ENCODE measurements at regions not wholly inside any gene's neighbourhood (a gene's known extent, or its start where the extent isn't known, plus 50 kb on each side); places are given as distances from the start of the nearest gene placed in this dataset.
"Not testable (repeated sequence)": the region's sequence is repeated elsewhere in the genome, so short reads cannot be mapped to it uniquely, and the experiment has no call there.

DNA sequence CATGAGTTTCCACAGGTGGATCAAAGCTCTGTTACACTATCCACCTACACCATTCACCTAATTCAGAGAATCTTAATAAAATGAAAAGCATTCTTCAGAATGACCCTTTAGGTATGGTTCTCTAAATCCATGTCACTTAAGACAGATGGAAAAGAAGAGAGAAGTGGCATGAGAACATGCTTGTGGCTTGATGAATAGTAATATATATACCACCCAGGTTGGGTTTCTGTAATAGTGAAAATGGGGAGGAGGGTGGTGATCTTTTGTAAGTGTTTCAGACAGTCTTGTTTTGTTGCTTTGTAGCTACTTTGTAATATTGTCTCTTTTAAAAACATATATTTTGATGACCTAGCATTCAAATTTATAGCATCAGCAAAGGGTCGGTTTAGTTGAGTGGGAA lies 469.8 kb downstream of the USP25 start:
- H3K9me3 Mint-ChIP-seq: peaks cover 8 to 9% of the 10 kb centered on the region in 2 donors
- ATAC-seq (peak in 1 of 2 donors; percentile 81), DNase-seq (ENCODE audit: low spot score in 2 of 2) (no peak)
- H3K36me3 Mint-ChIP-seq: peaks cover 0 to 5% of the 10 kb centered on the region in 2 donors
- no peak overlapping the region for H3K27ac Mint-ChIP-seq

DNA sequence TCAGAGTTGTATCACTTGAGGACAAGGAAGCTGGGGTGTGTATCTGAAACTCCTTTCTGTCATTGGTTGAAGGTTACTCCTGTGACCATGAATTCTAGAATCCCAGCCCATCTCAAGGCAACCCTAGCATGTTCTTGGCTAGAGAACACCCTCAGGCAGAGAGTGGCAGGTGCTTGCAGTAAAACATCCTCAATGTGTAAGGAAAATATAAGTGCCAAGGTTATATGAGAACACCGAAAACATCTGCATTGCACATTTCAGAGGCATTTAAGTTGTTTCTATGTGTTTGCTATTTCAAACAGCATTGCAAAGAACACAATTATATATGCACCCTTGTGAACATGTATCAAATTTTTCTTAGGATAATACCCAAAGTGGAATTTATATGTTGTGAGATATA lies 471.9 kb downstream of the USP25 start:
- Mint-ChIP-seq H3K9me3 (peaks cover 8 to 9% of the 10 kb centered on the region in 2 donors), H3K27ac (no peak overlapping the region), H3K36me3 (peaks cover 0 to 5% of the 10 kb centered on the region in 2 donors)
- DNase-seq (ENCODE audit: low spot score in 2 of 2) (no peak), ATAC-seq (no peak)

DNA sequence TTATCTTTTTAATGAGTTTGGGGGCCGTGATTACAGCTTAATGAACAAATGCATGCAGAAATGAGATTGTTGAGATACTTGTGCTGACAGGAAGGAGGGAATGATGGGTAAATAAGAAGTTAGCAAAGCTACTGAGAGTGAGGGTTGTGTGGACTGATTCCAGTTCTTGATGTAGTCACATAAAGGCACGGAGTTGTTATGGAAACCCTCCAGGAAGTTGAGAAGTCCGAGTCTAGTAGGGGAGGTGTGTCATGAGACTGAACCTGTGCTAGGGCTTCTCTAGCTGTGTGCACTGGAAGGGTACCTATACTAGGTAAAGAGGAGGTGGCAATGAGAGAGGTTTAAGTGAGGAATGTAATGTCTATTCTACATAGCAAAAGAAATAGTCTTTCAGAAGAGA lies 475.7 kb downstream of the USP25 start:
- Mint-ChIP-seq H3K27ac (no peak overlapping the region), H3K9me3 (peaks cover 4 to 6% of the 10 kb centered on the region in 2 donors), H3K36me3 (peaks cover 0 to 5% of the 10 kb centered on the region in 2 donors)
- DNase-seq (ENCODE audit: low spot score in 2 of 2) (no peak), ATAC-seq (no peak)

DNA sequence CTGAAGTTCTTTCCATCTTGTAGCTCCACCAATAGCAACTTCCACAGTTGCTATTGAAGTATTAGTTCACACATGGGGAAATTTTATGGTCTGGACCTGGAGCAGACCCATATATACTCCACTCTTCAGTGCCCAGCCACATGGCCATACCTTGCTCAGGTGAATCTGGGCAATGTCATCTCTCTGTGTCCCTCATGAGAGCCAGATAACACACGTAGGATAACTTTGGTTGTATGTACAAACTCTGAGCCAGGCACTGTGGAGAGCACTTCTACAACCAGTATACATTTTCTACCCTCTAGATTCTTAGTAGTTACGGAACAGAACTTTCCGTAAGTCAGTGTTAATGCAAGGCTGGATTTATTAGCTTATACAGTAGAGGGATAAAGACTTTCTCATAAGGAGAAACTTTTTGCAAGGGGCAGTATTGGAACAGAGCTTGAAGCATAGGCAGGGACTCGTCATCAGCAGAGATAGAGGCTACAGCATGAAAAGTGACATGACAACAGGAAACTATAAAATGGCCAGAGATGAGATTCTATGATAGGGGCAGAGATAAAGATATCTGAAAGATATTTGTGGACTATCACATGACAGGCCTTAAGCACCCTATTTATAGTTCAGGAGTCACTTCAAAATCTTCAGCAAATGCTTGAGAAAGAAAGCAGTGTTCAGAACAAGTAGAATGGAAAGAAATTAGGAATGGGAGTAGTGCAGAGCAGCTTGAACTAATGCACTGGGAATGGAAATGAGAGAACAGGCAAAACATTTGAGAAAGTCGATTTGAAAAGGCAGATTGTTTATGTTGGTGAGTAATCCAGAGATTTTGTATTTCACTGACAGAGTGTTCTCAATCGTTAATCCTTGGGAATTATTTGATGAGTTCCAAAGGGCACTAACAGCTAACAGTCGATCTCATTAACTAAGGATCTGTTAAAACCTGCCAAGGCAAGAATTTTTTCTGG lies 481.8 kb downstream of the USP25 start:
- Mint-ChIP-seq H3K36me3 (no peaks in the 10 kb centered on the region), H3K9me3 (no peaks in the 10 kb centered on the region), H3K27ac (no peak overlapping the region)
- no peak for ATAC-seq
- DNase-seq (ENCODE audit: low spot score in 2 of 2): no peak

DNA sequence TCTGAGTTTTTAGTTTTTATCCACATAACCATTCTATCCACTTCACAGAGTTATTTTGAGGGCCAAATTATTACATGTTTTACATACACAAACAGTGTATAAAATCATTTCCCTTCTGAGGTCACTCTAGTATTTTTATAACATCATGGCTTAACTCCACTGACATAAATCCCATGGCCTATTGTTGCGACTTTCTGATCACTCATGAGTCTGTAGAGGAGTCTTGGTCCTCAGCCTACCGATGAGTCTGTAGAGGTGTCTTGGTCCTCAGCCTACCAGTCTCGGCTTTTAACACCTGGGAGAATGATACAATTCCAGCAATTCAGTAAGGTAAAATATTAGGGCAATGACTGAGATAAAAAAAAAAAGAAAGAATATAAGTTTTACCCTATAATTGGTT lies 483.7 kb downstream of the USP25 start:
- no peak overlapping the region for H3K27ac Mint-ChIP-seq
- H3K9me3 Mint-ChIP-seq: no peaks in the 10 kb centered on the region
- DNase-seq (ENCODE audit: low spot score in 2 of 2): no peak
- H3K36me3 Mint-ChIP-seq: no peaks in the 10 kb centered on the region
- no peak for ATAC-seq

DNA sequence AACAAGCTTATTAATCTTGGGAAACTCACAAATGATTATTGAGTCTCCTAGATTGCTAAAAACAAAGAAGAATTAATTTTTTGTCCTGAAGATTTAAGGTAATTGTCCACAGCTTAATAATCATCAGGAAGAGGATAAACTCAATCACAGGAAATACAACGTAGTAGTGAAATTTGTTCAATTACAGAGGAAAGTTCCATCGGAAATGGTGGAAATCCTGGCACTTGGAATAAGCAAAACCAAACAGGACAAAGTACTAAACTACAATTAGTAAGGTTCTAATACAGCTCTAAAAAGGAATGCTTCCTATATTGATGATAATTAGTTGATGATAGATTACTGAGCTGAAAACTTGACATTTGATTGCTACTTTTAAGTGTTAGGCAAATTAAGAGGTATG lies 485.4 kb downstream of the USP25 start:
- no peak for DNase-seq (ENCODE audit: low spot score in 2 of 2)
- Mint-ChIP-seq H3K27ac (no peak overlapping the region), H3K9me3 (no peaks in the 10 kb centered on the region), H3K36me3 (no peaks in the 10 kb centered on the region)
- no peak for ATAC-seq

DNA sequence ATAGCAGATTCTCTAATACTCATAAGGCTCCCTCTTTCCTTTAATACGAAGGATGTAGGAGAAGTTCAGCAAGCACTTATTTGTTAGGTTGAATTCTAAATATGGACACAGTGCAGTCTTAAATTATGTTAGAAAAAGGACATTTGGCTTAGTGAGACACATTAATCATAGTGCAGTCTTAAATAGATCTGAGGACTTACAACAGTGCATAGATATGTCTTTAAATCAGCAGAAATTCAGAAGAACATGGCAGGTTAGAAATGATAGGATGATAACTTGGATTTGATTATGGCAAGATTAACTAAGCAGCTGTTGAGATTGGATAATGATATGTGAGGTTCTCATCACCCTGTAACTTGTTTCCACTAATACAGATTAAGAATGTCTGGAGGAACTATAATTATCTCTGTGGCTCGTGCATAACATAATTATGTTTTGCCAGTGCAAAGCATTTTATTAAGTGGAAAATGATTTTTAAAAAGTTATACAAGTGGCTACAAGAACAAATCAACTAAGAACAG lies 485.9 kb downstream of the USP25 start:
- no peaks in the 10 kb centered on the region for H3K36me3 Mint-ChIP-seq
- no peak overlapping the region for H3K27ac Mint-ChIP-seq
- H3K9me3 Mint-ChIP-seq: no peaks in the 10 kb centered on the region
- ATAC-seq: no peak
- DNase-seq (ENCODE audit: low spot score in 2 of 2): no peak

DNA sequence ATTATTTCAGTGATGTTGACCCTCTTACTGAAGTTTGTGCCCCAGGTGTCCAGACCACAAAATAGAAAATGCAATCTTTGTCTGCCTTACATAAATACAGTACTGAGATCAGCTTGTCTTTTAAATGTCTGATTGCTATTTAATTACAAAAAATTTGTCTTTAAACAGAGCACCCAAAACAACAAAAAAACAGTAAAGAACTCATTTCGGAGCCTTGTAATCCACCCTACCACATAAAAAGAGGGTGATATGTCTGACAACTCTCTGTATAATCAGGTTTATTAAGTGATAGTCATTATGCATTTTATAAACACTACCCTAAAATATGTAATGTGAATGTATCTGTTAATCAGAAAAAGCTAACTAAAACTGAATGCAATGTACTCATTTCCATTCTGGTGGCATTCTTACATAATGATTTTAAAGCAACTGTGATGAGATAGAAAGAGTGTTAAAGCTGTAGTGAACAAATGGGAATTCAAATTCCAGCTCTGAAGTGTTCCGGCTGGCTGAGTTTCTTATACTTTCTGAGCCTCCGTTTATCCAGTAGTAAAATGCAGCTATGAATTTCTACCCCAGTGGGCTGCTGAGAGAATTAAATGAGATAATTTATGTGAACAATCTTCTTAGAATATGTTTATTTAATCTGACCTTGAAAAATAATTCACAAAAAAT lies 486.6 kb downstream of the USP25 start:
- Mint-ChIP-seq H3K9me3 (no peaks in the 10 kb centered on the region), H3K36me3 (no peaks in the 10 kb centered on the region), H3K27ac (no peak overlapping the region)
- no peak for DNase-seq (ENCODE audit: low spot score in 2 of 2)
- no peak for ATAC-seq

DNA sequence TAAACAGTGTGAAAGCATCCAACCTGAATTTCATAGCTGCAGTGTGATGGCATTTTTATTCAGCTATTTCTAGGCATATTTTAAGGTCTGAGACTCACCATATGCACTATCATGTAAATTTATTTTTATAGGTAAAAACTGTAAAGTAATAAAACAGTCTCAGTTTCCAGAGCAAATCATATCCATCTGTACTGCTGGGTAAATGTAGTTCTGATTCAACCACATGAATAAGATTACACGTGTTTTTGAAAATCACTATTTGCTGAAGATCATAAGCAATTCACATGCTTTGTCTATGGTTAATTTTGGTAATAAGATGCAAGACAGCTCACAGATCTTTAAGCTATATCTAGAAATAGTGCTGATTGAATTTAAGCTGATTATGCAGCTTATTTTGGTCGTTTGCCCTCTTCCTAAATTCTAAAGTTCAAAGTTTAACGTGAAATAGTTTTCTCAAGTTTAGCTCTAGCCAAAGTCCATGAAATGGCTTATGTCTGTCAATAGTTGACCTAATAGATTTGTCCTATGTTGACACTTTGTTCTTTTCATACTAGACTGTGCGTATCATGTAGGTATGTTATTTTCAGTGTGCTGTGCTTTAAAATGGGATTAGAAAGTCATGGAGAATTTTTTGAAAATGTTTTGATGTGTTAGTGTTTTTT lies 489.0 kb downstream of the USP25 start:
- no peaks in the 10 kb centered on the region for H3K9me3 Mint-ChIP-seq
- ATAC-seq: no peak
- no peaks in the 10 kb centered on the region for H3K36me3 Mint-ChIP-seq
- DNase-seq (ENCODE audit: low spot score in 2 of 2): no peak
- no peak overlapping the region for H3K27ac Mint-ChIP-seq

DNA sequence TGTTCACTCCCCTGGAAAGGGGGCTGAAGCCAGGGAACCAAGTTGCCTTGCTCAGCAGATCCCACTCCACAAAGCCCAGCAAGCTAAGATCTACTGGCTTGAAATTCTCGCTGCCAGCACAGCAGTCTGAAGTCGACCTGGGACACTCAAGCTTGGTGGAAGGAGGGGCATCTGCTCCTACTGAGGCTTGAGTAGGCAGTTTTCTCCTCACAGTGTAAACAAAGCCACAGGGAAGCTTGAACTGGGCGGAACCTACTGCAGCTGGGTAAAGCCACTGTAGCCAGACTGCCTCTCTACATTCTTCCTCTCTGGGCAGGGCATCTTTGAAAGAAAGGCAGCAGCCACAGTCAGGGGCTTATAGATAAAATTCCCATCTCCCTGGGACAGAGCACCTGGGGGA lies 495.0 kb downstream of the USP25 start:
- not testable (repeated sequence) for ATAC-seq; H3K27ac Mint-ChIP-seq; H3K36me3 Mint-ChIP-seq; DNase-seq (ENCODE audit: low spot score in 2 of 2)
- H3K9me3 Mint-ChIP-seq: peaks cover 7 to 11% of the 10 kb centered on the region in 2 donors

DNA sequence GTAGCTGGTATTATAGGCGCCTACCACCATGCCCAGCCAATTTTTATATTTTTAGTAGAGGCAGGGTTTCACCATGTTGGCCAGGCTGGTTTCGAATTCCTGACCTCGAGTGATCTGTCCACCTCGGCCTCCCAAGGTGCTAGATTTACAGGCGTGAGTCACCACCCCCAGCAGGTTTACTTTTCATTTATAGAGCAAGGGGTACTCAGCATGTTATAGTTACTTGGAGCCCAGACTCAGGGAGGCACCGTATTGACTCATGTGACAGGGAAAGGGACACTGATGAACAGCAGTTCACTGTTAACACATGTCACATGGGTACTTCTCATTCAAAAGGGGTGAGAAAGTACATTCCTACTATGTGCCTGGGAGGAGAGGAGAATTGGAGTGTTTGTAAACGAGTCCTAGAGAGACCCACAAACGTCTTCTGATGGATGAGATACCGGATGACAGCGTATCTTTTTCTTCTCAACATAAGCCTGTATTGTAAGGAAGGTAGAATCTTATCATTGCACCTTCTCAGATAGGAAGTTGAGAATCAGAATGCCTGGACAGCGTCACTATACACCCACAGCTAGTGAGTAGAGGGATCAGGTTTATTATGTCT lies 510.0 kb downstream of the USP25 start:
- Mint-ChIP-seq H3K36me3 (no peaks in the 10 kb centered on the region), H3K27ac (no peak overlapping the region), H3K9me3 (peaks cover 0 to 3% of the 10 kb centered on the region in 2 donors)
- ATAC-seq (no peak), DNase-seq (ENCODE audit: low spot score in 2 of 2) (no peak)

DNA sequence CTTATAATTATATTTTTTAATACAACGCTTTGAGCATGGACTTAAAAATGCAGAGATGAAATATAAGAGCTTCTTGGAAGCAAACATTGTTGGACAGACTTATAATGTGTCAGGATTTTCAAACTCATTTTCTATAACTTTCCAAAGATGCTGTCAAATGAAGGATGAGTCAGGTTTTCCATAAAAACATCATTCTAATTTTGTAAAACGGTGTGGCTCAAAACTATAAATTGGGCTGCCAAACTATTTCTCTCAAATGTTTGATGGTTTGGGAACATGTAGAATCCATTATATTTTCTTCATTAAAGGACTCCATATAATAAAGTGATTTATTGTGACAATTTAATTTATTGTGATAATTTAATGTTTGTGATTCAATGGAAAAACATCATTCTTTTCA lies 511.2 kb downstream of the USP25 start:
- Mint-ChIP-seq H3K27ac (no peak overlapping the region), H3K36me3 (no peaks in the 10 kb centered on the region), H3K9me3 (peaks cover 0 to 3% of the 10 kb centered on the region in 2 donors)
- DNase-seq (ENCODE audit: low spot score in 2 of 2) (no peak), ATAC-seq (no peak)

DNA sequence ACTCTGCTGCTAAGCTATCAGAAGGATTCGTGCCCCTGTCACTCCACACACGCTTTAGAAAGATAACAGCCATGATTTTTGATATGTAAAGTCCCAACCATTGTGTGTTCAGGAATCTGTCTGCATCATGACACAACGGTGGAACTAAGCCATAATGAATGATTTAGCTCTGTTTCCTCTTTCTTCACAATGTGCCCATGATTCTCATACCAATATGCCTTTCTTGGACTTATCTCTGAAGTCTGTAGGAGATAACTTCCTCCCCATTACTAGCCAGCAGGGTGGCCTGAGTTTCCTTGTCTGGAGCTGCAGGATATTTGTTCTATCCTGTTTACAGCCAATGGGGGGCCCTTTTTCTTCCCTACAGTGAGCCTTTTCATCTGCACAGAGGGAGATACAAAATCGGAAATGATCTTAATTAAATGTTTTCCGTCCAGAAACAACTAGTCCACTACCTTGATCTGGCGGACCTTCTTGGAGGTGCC lies 511.7 kb downstream of the USP25 start:
- H3K27ac Mint-ChIP-seq: no peak overlapping the region
- ATAC-seq (no peak), DNase-seq (ENCODE audit: low spot score in 2 of 2) (no peak)
- no peaks in the 10 kb centered on the region for H3K36me3 Mint-ChIP-seq
- H3K9me3 Mint-ChIP-seq: peaks cover 0 to 3% of the 10 kb centered on the region in 2 donors

DNA sequence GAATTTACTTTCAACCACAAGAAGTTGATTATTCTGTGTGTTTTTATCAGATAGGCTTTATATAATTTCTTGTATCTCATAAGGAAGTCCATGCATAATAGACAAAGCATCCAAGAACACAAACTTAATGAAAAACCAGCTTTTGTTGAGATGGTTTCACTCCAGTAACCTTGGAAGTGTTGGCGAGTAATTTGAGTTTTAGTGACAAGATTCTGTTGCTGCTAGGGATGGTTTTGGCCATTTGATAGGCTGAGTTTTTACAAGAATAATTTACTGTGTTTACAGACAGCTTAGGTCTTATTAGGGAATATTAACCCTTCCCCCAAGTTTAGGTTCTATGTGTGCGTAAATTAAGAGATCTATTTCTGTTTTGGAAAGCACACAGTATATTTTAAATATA lies 513.6 kb downstream of the USP25 start:
- Mint-ChIP-seq H3K9me3 (peaks cover 0 to 3% of the 10 kb centered on the region in 2 donors), H3K27ac (no peak overlapping the region), H3K36me3 (no peaks in the 10 kb centered on the region)
- DNase-seq (ENCODE audit: low spot score in 2 of 2): no peak
- no peak for ATAC-seq

DNA sequence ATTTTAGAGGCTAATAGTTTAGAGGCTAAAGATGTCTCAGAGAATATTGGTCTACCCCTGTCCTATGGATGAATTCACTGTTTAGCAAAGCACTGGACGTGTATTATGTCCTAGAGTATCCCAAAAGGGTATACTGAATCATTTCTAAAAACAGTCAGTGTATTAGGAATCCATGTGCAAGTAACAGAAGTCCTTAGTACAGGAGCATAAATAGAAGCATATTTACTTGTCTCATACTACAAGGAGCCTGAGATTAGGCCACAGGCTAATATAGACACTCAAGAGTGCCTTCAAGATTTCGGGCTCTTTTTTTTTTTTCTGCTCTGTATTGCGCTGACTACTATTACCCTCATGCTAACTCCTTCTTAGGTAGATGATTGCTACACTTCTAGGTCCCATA lies 518.9 kb downstream of the USP25 start:
- H3K36me3 Mint-ChIP-seq: no peaks in the 10 kb centered on the region
- DNase-seq (ENCODE audit: low spot score in 2 of 2) (no peak), ATAC-seq (no peak)
- no peak overlapping the region for H3K27ac Mint-ChIP-seq
- peaks cover 0 to 3% of the 10 kb centered on the region in 2 donors for H3K9me3 Mint-ChIP-seq

DNA sequence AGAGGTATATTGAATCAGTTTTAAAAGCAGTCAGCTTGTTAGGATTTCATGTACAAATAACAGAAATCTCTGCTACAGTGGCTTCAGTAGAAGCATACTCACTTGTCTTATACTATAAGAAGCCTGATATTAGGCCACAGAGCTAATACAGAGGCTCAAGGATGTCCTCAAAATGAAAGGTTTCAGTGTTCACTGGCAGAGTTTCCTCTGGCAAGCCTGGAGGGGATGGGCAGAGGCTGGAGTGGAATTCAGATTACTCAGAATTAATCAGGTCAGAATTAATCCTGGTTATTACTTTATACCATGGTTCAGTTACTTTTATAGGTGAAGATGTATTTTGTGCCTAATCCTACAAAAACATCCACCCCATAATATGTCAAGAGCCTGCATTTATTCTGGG lies 520.5 kb downstream of the USP25 start:
- no peak overlapping the region for H3K27ac Mint-ChIP-seq
- H3K36me3 Mint-ChIP-seq: no peaks in the 10 kb centered on the region
- ATAC-seq (no peak), DNase-seq (ENCODE audit: low spot score in 2 of 2) (no peak)
- peaks cover 0 to 3% of the 10 kb centered on the region in 2 donors for H3K9me3 Mint-ChIP-seq
